ENCODE measurements at regions not wholly inside any gene's neighbourhood (a gene's known extent, or its start where the extent isn't known, plus 50 kb on each side); places are given as distances from the start of the nearest gene placed in this dataset.

GRCh38 chr18:10121786-10122515, 208.1 kb downstream of the VAPA start:
- no peak for DNase-seq (ENCODE audit: low read depth in 1 of 2, low spot score in 1 of 2)
- no peak overlapping the region for H3K27ac ChIP-seq (replicated peaks)
- H3K4me3 ChIP-seq (replicated peaks; ENCODE audit: insufficient read depth, low read length) = no peak overlapping the region
- TF ChIP-seq GABPA (IDR thresholded peaks at IDR 0.05; ENCODE audit: low read depth) (no peak), CTCF (IDR thresholded peaks at IDR 0.05; ENCODE audit: insufficient read depth, low read length) (no peak), POLR2AphosphoS5 (IDR thresholded peaks at IDR 0.05; ENCODE audit: low read depth) (no peak), SPI1 (IDR thresholded peaks at IDR 0.05; ENCODE audit: borderline replicate concordance, low read depth) (no peak)
- TF ChIP-seq, protein P1, sequence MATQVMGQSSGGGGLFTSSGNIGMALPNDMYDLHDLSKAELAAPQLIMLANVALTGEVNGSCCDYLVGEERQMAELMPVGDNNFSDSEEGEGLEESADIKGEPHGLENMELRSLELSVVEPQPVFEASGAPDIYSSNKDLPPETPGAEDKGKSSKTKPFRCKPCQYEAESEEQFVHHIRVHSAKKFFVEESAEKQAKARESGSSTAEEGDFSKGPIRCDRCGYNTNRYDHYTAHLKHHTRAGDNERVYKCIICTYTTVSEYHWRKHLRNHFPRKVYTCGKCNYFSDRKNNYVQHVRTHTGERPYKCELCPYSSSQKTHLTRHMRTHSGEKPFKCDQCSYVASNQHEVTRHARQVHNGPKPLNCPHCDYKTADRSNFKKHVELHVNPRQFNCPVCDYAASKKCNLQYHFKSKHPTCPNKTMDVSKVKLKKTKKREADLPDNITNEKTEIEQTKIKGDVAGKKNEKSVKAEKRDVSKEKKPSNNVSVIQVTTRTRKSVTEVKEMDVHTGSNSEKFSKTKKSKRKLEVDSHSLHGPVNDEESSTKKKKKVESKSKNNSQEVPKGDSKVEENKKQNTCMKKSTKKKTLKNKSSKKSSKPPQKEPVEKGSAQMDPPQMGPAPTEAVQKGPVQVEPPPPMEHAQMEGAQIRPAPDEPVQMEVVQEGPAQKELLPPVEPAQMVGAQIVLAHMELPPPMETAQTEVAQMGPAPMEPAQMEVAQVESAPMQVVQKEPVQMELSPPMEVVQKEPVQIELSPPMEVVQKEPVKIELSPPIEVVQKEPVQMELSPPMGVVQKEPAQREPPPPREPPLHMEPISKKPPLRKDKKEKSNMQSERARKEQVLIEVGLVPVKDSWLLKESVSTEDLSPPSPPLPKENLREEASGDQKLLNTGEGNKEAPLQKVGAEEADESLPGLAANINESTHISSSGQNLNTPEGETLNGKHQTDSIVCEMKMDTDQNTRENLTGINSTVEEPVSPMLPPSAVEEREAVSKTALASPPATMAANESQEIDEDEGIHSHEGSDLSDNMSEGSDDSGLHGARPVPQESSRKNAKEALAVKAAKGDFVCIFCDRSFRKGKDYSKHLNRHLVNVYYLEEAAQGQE (IDR thresholded peaks at IDR 0.05; ENCODE audit: insufficient replicate concordance, low read depth) = no peak
- H3K27me3 ChIP-seq (ENCODE audit: insufficient read depth, poor library complexity, severe bottlenecking) = peaks cover 3% of the 10 kb centered on the region

DNA sequence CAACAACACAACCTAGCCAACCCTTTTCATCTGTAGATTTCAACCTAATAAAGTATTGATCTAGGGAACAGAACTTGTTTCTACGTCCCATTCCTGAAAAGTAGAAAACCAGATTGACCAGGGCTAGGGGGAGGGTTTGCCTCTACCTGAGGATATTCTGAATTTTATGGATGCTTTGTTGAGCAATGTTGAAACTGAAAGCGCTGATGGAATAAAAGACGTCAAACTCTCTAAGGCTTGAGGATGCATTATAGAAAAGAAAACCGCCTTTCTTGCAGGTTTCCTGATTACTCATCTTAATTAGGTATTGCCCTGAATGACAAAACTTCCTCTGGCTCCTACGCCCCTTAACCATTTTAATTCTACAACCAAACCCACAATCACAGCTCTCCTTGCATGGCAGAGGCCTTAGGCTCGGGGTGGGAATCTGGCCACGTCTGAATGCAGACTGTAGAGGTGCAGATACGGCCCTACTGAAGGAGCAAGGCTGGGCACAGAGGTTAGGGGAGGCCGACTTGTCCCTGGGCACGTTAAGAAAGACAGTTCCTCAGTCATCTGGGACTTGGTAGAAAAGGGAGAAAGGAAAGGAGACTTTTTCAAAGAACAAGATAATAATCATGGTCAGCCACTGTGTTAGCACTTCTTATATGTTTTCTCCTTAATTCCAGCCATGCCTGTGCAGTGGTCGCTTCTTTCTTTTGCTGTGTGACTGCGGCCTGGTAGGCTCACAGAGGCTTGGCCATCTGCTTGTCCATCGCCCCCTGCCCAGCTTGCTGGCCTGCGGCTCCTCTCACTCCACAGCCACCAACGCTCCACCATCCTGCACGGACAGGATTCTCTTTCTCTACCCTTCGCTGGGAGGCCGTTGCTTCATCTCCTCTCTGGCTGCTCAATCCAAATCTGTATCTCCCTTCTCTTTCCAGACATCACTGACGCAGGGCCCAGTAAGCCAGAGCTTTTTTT, 209.5 kb downstream of the VAPA start:
- no peak for DNase-seq (ENCODE audit: low read depth in 1 of 2, low spot score in 1 of 2)
- H3K4me3 ChIP-seq (replicated peaks; ENCODE audit: insufficient read depth, low read length) = no peak overlapping the region
- TF ChIP-seq CTCF (IDR thresholded peaks at IDR 0.05; ENCODE audit: insufficient read depth, low read length) (no peak), SPI1 (IDR thresholded peaks at IDR 0.05; ENCODE audit: borderline replicate concordance, low read depth) (no peak), POLR2AphosphoS5 (IDR thresholded peaks at IDR 0.05; ENCODE audit: low read depth) (no peak), GABPA (IDR thresholded peaks at IDR 0.05; ENCODE audit: low read depth) (no peak)
- TF ChIP-seq, protein P1 (IDR thresholded peaks at IDR 0.05; ENCODE audit: insufficient replicate concordance, low read depth) = no peak
- H3K27ac ChIP-seq (replicated peaks) = no peak overlapping the region
- peaks cover 8% of the 10 kb centered on the region for H3K27me3 ChIP-seq (ENCODE audit: insufficient read depth, poor library complexity, severe bottlenecking)

GRCh38 chr18:10124071-10124470, 210.3 kb downstream of the VAPA start:
- Histone ChIP-seq H3K27ac (replicated peaks) (no peak overlapping the region), H3K4me3 (replicated peaks; ENCODE audit: insufficient read depth, low read length) (no peak overlapping the region), H3K27me3 (ENCODE audit: insufficient read depth, poor library complexity, severe bottlenecking) (peaks cover 11% of the 10 kb centered on the region)
- TF ChIP-seq, protein P1 (IDR thresholded peaks at IDR 0.05; ENCODE audit: insufficient replicate concordance, low read depth) = no peak
- TF ChIP-seq CTCF (IDR thresholded peaks at IDR 0.05; ENCODE audit: insufficient read depth, low read length) = no peak
- TF ChIP-seq GABPA (IDR thresholded peaks at IDR 0.05; ENCODE audit: low read depth) = no peak
- TF ChIP-seq POLR2AphosphoS5 (IDR thresholded peaks at IDR 0.05; ENCODE audit: low read depth) = no peak
- TF ChIP-seq SPI1 (IDR thresholded peaks at IDR 0.05; ENCODE audit: borderline replicate concordance, low read depth) = no peak
- no peak for DNase-seq (ENCODE audit: low read depth in 1 of 2, low spot score in 1 of 2)

Data from HL-60 (cell line).